ENCODE measurements at regions not wholly inside any gene's neighbourhood (a gene's known extent, or its start where the extent isn't known, plus 50 kb on each side); places are given as distances from the start of the nearest gene placed in this dataset.
"Not testable (repeated sequence)": the region's sequence is repeated elsewhere in the genome, so short reads cannot be mapped to it uniquely, and the experiment has no call there.

DNA sequence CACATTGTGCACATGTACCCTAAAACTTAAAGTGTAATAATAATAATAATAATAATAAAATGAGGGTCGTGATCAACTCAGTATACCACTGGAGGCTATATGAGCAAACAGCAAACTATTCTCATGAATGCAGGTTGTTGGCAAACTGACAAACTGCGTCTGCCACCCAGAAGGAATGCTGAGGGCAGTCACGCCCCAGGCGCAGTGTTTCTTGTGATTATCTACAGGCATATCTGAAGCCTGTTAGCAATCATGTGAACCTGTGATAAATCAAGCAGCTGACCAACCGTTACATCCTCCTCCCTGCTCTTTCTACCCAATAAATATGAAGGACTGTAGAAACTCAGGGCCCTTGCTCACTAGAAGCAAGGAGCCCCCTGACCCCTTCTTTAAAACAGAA, 416.9 kb downstream of the CDH10 start:
- not testable (repeated sequence) for TF ChIP-seq CTCF, EP300, POLR2A (IDR thresholded peaks at IDR 0.05)

All from gastroesophageal sphincter (tissue), 3 donors.